Mucosa of rectum (tissue), 2 donors: ENCODE measurements at regions not wholly inside any gene's neighbourhood (a gene's known extent, or its start where the extent isn't known, plus 50 kb on each side); places are given as distances from the start of the nearest gene placed in this dataset.

Experiments used
- H3K27ac ChIP-seq, 2 donors: one replicate each; pipeline ENCODE4 v1.7.0; 2013; ENCODE audit warnings: inconsistent platforms in 2 of 2, low read depth in 2 of 2, low read length in 2 of 2
- H3K27me3 ChIP-seq, 2 donors: one replicate each; pipeline ENCODE4 v1.7.0; 2013; ENCODE audit warnings: low read length in 2 of 2; ENCODE audit not compliant: control insufficient read depth in 2 of 2, insufficient read depth in 2 of 2
- H3K36me3 ChIP-seq, 2 donors: one replicate each; pipeline ENCODE4 v1.7.0; 2013; ENCODE audit warnings: low read length in 2 of 2; ENCODE audit not compliant: control insufficient read depth in 2 of 2, insufficient read depth in 2 of 2
- H3K4me1 ChIP-seq, 2 donors: one replicate each; pipeline ENCODE4 v1.7.0; 2013; ENCODE audit warnings: low read length in 2 of 2, mild to moderate bottlenecking in 1 of 2; ENCODE audit not compliant: control insufficient read depth in 2 of 2, insufficient read depth in 2 of 2
- H3K4me3 ChIP-seq, 2 donors: one replicate each; pipeline ENCODE4 v1.7.0; 2013; ENCODE audit warnings: low read length in 2 of 2
- H3K9ac ChIP-seq, 2 donors: one replicate each; pipeline ENCODE4 v1.7.0; 2013; ENCODE audit warnings: low read length in 2 of 2, low read depth in 1 of 2, mild to moderate bottlenecking in 1 of 2
- H3K9me3 ChIP-seq, 2 donors: one replicate each; pipeline ENCODE4 v1.7.0; 2013; ENCODE audit warnings: low read length in 2 of 2; ENCODE audit not compliant: control insufficient read depth in 2 of 2
- donor health status: healthy.
- donor health status: Normal muscosa, but diverticular disease.

GRCh38 chr21:35692311-35692710, 368.0 kb downstream of the SETD4 start:
- H3K4me1 ChIP-seq, result no peaks in the 10 kb centered on the region
- H3K27ac ChIP-seq, result no peak overlapping the region
- H3K9ac ChIP-seq, result no peak overlapping the region
- no peaks in the 10 kb centered on the region for H3K36me3 ChIP-seq
- no peaks in the 10 kb centered on the region for H3K9me3 ChIP-seq
- no peaks in the 10 kb centered on the region for H3K27me3 ChIP-seq
- H3K4me3 ChIP-seq, result no peak overlapping the region

DNA sequence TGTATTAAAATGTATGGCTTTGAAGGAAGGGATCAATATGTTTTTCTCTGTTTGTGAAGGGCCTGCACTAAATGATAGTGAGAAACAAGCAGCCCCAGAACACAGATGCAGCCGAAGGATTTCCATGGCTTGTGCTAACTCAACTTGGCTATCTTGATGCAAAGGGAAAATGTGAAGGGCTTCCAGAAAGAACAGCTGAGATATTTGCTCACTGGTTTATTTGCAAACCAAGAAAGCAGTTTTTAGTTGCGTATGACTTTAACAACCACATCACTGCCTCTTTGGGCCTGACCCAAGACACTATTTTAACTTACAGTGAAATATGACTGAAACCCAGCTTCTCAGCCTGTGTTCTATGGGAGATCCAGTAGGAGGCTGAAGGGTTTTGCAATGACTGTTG, 369.9 kb downstream of the SETD4 start:
- Histone ChIP-seq H3K4me1 (no peaks in the 10 kb centered on the region), H3K27me3 (no peaks in the 10 kb centered on the region), H3K9ac (no peak overlapping the region), H3K4me3 (no peak overlapping the region), H3K9me3 (no peaks in the 10 kb centered on the region), H3K36me3 (no peaks in the 10 kb centered on the region), H3K27ac (no peak overlapping the region)

DNA sequence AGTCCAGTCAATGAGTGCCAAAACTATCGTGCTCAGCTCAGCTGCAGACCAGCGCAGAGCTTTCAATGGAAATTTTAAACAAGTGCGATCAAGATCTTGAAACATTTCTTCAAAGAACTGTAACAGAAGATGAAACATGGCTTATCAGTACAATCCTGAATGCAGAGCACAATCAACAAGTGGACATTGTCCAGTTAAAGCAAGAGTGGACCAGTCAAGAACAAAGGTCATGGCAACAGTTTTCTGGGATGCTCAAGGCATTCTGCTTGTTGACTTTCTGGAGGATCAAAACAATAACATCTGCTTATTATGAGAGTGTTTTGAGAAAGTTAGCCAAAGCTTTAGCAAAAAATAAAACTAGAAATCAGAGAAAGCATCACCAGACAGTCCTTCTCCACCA, 374.2 kb downstream of the SETD4 start:
- H3K27me3 ChIP-seq, result no peaks in the 10 kb centered on the region
- H3K27ac ChIP-seq, result no peak overlapping the region
- no peaks in the 10 kb centered on the region for H3K4me1 ChIP-seq
- H3K4me3 ChIP-seq, result no peak overlapping the region
- H3K9ac ChIP-seq, result no peak overlapping the region
- H3K36me3 ChIP-seq, result no peaks in the 10 kb centered on the region
- H3K9me3 ChIP-seq, result no peaks in the 10 kb centered on the region

DNA sequence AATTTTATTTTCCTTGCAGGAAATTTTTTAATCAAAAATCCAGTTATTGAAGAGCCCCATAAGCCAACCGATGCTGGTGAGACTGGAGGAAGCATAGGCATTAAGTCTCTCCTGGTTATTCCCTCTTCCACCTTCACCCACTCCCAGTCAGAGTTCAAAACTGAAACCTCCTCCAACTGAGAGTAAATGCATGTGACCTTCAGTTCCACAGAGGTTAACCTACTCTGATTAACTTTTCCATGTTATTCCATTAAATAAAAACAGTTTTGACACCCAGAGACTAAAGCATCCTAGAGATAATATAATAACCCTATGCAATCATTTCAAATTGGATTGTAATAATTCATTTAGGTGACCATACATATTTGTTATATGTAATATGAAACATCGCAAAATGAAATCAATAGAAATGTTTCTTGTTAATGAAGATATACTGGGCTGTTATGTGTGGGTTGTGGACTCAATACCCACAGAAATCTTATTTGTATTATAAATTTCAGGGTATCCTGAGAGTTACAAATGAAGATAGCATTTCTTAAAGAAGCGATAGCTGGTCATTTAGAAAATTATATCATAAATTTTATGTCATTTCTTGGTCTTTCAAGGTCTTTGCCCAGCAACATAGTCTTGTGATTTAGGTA, 376.5 kb downstream of the SETD4 start:
- Histone ChIP-seq H3K4me3 (no peak overlapping the region), H3K36me3 (no peaks in the 10 kb centered on the region), H3K27ac (no peak overlapping the region), H3K9me3 (no peaks in the 10 kb centered on the region), H3K27me3 (no peaks in the 10 kb centered on the region), H3K4me1 (no peaks in the 10 kb centered on the region), H3K9ac (no peak overlapping the region)

DNA sequence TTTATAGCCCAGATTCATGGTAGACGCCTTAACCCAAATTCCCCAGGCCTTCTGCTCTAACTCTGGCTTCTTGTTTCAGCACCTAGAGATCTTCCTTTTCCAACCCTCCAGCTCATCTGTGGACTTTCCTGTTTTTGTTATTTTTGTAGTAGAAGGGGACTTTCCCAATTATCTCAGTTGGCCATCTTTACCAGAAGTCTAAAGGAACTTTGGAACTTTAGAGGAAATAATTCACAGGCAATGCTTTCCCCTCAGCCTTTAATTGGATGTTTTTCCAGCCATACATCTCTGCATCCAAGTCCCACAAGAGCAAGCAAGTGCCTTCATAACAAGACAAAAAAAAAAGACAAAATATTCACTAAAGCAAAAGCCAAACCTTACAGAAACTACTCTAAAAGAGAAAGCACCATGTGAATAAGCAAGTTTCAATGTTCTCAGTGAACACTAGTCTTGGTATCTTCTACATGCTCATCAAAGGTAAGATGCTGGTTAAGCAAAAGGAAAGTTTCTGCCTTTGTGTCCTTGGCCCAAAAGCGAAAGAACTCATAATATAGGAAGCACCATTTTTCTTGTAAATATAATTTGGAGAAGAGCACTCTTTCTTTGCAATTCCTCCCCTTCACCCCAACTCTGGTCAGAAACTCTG, 377.3 kb downstream of the SETD4 start:
- Histone ChIP-seq H3K27ac (no peak overlapping the region), H3K9me3 (no peaks in the 10 kb centered on the region), H3K27me3 (no peaks in the 10 kb centered on the region), H3K9ac (no peak overlapping the region), H3K4me3 (no peak overlapping the region), H3K4me1 (no peaks in the 10 kb centered on the region), H3K36me3 (no peaks in the 10 kb centered on the region)

DNA sequence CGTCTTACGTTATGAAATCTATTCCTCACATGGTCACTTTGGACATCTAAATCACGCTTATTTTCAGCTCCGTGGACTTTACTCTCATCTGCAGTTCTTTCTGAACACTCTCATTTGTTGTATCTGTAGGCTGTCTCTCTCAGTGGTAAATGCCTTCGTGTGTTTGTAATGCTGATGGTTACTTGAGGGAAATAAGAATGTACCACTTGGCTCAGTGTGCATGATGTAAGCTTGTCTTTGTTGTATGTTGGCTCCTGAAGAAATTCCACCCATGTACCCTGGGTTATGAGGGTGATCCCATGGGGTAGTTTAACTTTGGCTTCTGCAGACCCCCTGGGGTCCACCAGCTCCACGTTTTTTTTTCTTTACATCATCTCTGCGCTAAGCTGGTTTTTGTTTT, 378.4 kb downstream of the SETD4 start:
- Histone ChIP-seq H3K36me3 (no peaks in the 10 kb centered on the region), H3K27me3 (no peaks in the 10 kb centered on the region), H3K4me1 (no peaks in the 10 kb centered on the region), H3K9ac (no peak overlapping the region), H3K4me3 (no peak overlapping the region), H3K27ac (no peak overlapping the region), H3K9me3 (no peaks in the 10 kb centered on the region)

GRCh38 chr21:35679076-35679475, 381.2 kb downstream of the SETD4 start:
- no peak overlapping the region for H3K27ac ChIP-seq
- H3K4me1 ChIP-seq, result no peaks in the 10 kb centered on the region
- H3K4me3 ChIP-seq, result no peak overlapping the region
- no peaks in the 10 kb centered on the region for H3K36me3 ChIP-seq
- no peaks in the 10 kb centered on the region for H3K9me3 ChIP-seq
- H3K9ac ChIP-seq, result no peak overlapping the region
- H3K27me3 ChIP-seq, result no peaks in the 10 kb centered on the region

DNA sequence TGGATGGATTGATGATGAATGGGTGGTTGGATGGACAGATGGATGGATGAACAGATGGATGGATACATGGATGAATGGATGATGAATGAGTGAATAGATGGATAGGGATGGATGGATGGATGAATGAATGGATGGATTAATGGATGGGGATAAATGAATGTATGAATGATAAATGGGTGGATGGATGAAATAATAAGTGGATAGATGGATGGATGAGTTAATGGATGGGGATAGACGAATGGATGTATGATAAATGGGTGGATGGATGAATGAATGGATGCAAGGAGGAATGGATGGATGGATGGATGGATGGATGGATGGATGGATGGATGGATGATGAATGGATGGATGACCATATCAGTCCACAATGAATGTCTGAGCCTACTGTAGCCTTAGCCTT, 381.9 kb downstream of the SETD4 start:
- H3K9me3 ChIP-seq, result no peaks in the 10 kb centered on the region
- no peaks in the 10 kb centered on the region for H3K27me3 ChIP-seq
- no peaks in the 10 kb centered on the region for H3K4me1 ChIP-seq
- no peaks in the 10 kb centered on the region for H3K36me3 ChIP-seq
- H3K27ac ChIP-seq, result no peak overlapping the region
- H3K9ac ChIP-seq, result no peak overlapping the region
- no peak overlapping the region for H3K4me3 ChIP-seq

- H3K9me3 ChIP-seq, result no peaks in the 10 kb centered on the region
- H3K4me3 ChIP-seq, result no peak overlapping the region
- H3K9ac ChIP-seq, result no peak overlapping the region
- H3K27me3 ChIP-seq, result no peaks in the 10 kb centered on the region
- H3K36me3 ChIP-seq, result no peaks in the 10 kb centered on the region
- no peaks in the 10 kb centered on the region for H3K4me1 ChIP-seq
- H3K27ac ChIP-seq, result no peak overlapping the region
Observed at GRCh38 chr21:35677298-35677841, 383.0 kb downstream of the SETD4 start.

- no peak overlapping the region for H3K27ac ChIP-seq
- no peaks in the 10 kb centered on the region for H3K27me3 ChIP-seq
- H3K36me3 ChIP-seq, result no peaks in the 10 kb centered on the region
- H3K4me1 ChIP-seq, result no peaks in the 10 kb centered on the region
- H3K9ac ChIP-seq, result no peak overlapping the region
- H3K4me3 ChIP-seq, result no peak overlapping the region
- H3K9me3 ChIP-seq, result no peaks in the 10 kb centered on the region
Observed at GRCh38 chr21:35674895-35675470, 385.3 kb downstream of the SETD4 start.
